Sigmoid colon (tissue), 6 donors: ENCODE measurements at regions not wholly inside any gene's neighbourhood (a gene's known extent, or its start where the extent isn't known, plus 50 kb on each side); places are given as distances from the start of the nearest gene placed in this dataset.

Experiments used
- DNase-seq: peaks from one replicate; pipeline ENCODE4 v3.0.0-alpha.2; 2019
- H3K27ac ChIP-seq, 4 donors: fragments of 200-600 bp; sonication (generic); one replicate each; pipeline ENCODE4 v1.5.1; 2016 to 2019; ENCODE audit warnings: mild to moderate bottlenecking in 1 of 4
- H3K27me3 ChIP-seq, 3 donors: fragments of 200-600 bp; sonication (generic); one replicate each; pipeline ENCODE4 v1.5.1; 2019; ENCODE audit warnings: mild to moderate bottlenecking in 1 of 3
- H3K36me3 ChIP-seq, 4 donors: fragments of 200-600 bp; sonication (generic); one replicate each; pipeline ENCODE4 v1.5.1; 2016 to 2019
- H3K4me1 ChIP-seq, 4 donors: fragments of 200-600 bp; sonication (generic); one replicate each; pipeline ENCODE4 v1.5.1; 2017 to 2019
- H3K4me3 ChIP-seq, 4 donors: fragments of 200-600 bp; sonication (generic); one replicate each; pipeline ENCODE4 v1.5.1; 2017 to 2019; ENCODE audit warnings: mild to moderate bottlenecking in 2 of 4, moderate library complexity in 1 of 4
- H3K9me3 ChIP-seq, 4 donors: fragments of 200-600 bp in 3 of 4; sonication (generic) in 3 of 4; one replicate each; pipeline versions ENCODE4 v1.5.1 to v1.6.1; 2013 to 2019
- CTCF ChIP-seq, 4 experiments: fragments of 450-650 bp in 3 of 4; fragments of 200-600 bp in 1 of 4; IDR thresholded peaks; one replicate each; pipeline ENCODE4 v1.5.1; 2016 to 2019; ENCODE audit warnings: antibody characterized with exemption in 4 of 4, mild to moderate bottlenecking in 3 of 4, moderate library complexity in 2 of 4
- EP300 ChIP-seq, 4 donors: sonication (generic); formaldehyde crosslinking; IDR thresholded peaks; one replicate each; pipeline ENCODE4 v1.6.1; 2017; ENCODE audit warnings: antibody characterized with exemption in 4 of 4
- POLR2A ChIP-seq, 2 donors: fragments of 450-650 bp; IDR thresholded peaks; one replicate each; pipeline ENCODE4 v1.6.1; 2016; ENCODE audit warnings: antibody characterized with exemption in 2 of 2, mild to moderate bottlenecking in 2 of 2, moderate library complexity in 2 of 2
- POLR2AphosphoS5 ChIP-seq, 4 donors: sonication (generic); formaldehyde crosslinking; IDR thresholded peaks; one replicate each; pipeline ENCODE4 v1.6.1; 2017; ENCODE audit warnings: antibody characterized with exemption in 4 of 4
- WGBS, 2 donors: extraction: QIAGEN DNeasy Blood & Tissue Kit; methylation state at CpG; one replicate each; pipeline ENCODE4 v1.1.7; 2013; 5-methylcytosine and 5-hydroxymethylcytosine counted together
- intact Hi-C: fragments of 100-400 bp; cut with DNase I; formaldehyde crosslinking; loops from one replicate; pipeline ENCODE4 v1.15.1; 2023
- donor health status: healthy with polysubstance abuse.
- donor health status: healthy.

GRCh38 chr5:60526336-60526875 lies 173.6 kb downstream of the DEPDC1B start:
- intact Hi-C loops: no loop called here
- H3K9me3 ChIP-seq: no peaks in the 10 kb centered on the region
- DNase-seq: no peak
- H3K27me3 ChIP-seq: no peaks in the 10 kb centered on the region
- WGBS, 2 donors: 59 to 83% methylated on average over 8 of the region's 8 CpGs
- TF ChIP-seq CTCF (IDR thresholded peaks at IDR 0.05): no peak
- no peak for TF ChIP-seq EP300 (IDR thresholded peaks at IDR 0.05)
- no peak for TF ChIP-seq POLR2AphosphoS5 (IDR thresholded peaks at IDR 0.05)
- TF ChIP-seq POLR2A (IDR thresholded peaks at IDR 0.05): no peak
- H3K36me3 ChIP-seq: no peaks in the 10 kb centered on the region
- H3K27ac ChIP-seq: no peak overlapping the region
- peaks cover 0 to 39% (median 29%) of the 10 kb centered on the region in 4 donors for H3K4me1 ChIP-seq
- H3K4me3 ChIP-seq: no peak overlapping the region

GRCh38 chr5:60522292-60522905 lies 177.6 kb downstream of the DEPDC1B start:
- 55 to 84% methylated on average over 4 of the region's 4 CpGs for WGBS, 2 donors
- TF ChIP-seq EP300 (IDR thresholded peaks at IDR 0.05) (peak in 1 of 4 donors; percentile 39), POLR2A (IDR thresholded peaks at IDR 0.05) (no peak), POLR2AphosphoS5 (IDR thresholded peaks at IDR 0.05) (peak; percentile 7 to 69 (median 60)), CTCF (IDR thresholded peaks at IDR 0.05) (no peak)
- no peaks in the 10 kb centered on the region for H3K36me3 ChIP-seq
- no peaks in the 10 kb centered on the region for H3K9me3 ChIP-seq
- no peak overlapping the region for H3K4me3 ChIP-seq
- peak overlapping the region; percentile 69 to 85 (median 76) for H3K27ac ChIP-seq
- no peaks in the 10 kb centered on the region for H3K27me3 ChIP-seq
- peaks cover 0 to 70% (median 59%) of the 10 kb centered on the region in 4 donors for H3K4me1 ChIP-seq
- no peak for DNase-seq
- intact Hi-C loops: no loop called here

- Histone ChIP-seq H3K4me1 (peaks cover 0 to 78% (median 63%) of the 10 kb centered on the region in 4 donors), H3K27ac (peak overlapping the region; percentile 69 to 85 (median 76)), H3K9me3 (no peaks in the 10 kb centered on the region), H3K36me3 (no peaks in the 10 kb centered on the region), H3K27me3 (no peaks in the 10 kb centered on the region), H3K4me3 (no peak overlapping the region)
- TF ChIP-seq EP300 (IDR thresholded peaks at IDR 0.05): no peak
- TF ChIP-seq POLR2AphosphoS5 (IDR thresholded peaks at IDR 0.05): no peak
- no peak for TF ChIP-seq POLR2A (IDR thresholded peaks at IDR 0.05)
- TF ChIP-seq CTCF (IDR thresholded peaks at IDR 0.05): no peak
- intact Hi-C loops: no loop called here
- 50 to 69% methylated on average over 5 of the region's 5 CpGs for WGBS, 2 donors
- DNase-seq: no peak
These were observed 178.3 kb downstream of the DEPDC1B start for GRCh38 chr5:60521376-60522291.

- Histone ChIP-seq H3K36me3 (no peaks in the 10 kb centered on the region), H3K9me3 (no peaks in the 10 kb centered on the region), H3K4me3 (no peak overlapping the region), H3K27me3 (no peaks in the 10 kb centered on the region), H3K4me1 (peaks cover 0 to 84% (median 67%) of the 10 kb centered on the region in 4 donors), H3K27ac (peak overlapping the region; percentile 69 to 85 (median 76))
- TF ChIP-seq CTCF (IDR thresholded peaks at IDR 0.05) (no peak), POLR2AphosphoS5 (IDR thresholded peaks at IDR 0.05) (no peak), POLR2A (IDR thresholded peaks at IDR 0.05) (no peak), EP300 (IDR thresholded peaks at IDR 0.05) (no peak)
- WGBS, 2 donors: 75 to 82% methylated on average over 6 of the region's 6 CpGs
- intact Hi-C loops: no loop called here
- DNase-seq: no peak
These were observed 179.3 kb downstream of the DEPDC1B start for GRCh38 chr5:60520451-60521227.
